Subcutaneous abdominal adipose tissue (tissue), 5 donors: ENCODE measurements at regions not wholly inside any gene's neighbourhood (a gene's known extent, or its start where the extent isn't known, plus 50 kb on each side); places are given as distances from the start of the nearest gene placed in this dataset.

Experiments
- H3K27ac ChIP-seq: one replicate; pipeline ENCODE4 v1.7.0; 2013; ENCODE audit warnings: low read depth, mild to moderate bottlenecking, inconsistent platforms, low read length, moderate library complexity
- H3K27me3 ChIP-seq, 5 donors: one replicate each; pipeline ENCODE4 v1.7.0; 2013; ENCODE audit warnings: low read length in 5 of 5, inconsistent platforms in 1 of 5; ENCODE audit not compliant: control insufficient read depth in 5 of 5, insufficient read depth in 4 of 5
- H3K36me3 ChIP-seq, 5 donors: one replicate each; pipeline ENCODE4 v1.7.0; 2013; ENCODE audit warnings: low read length in 5 of 5; ENCODE audit not compliant: control insufficient read depth in 5 of 5, insufficient read depth in 5 of 5
- H3K4me1 ChIP-seq, 5 donors: one replicate each; pipeline ENCODE4 v1.7.0; 2013; ENCODE audit warnings: low read length in 5 of 5, mild to moderate bottlenecking in 3 of 5, moderate library complexity in 1 of 5; ENCODE audit not compliant: control insufficient read depth in 5 of 5, insufficient read depth in 5 of 5
- H3K4me3 ChIP-seq, 5 donors: one replicate each; pipeline ENCODE4 v1.7.0; 2013; ENCODE audit warnings: low read length in 5 of 5, low read depth in 1 of 5
- H3K9ac ChIP-seq, 5 donors: one replicate each; pipeline ENCODE4 v1.7.0; 2013; ENCODE audit warnings: low read length in 5 of 5, mild to moderate bottlenecking in 4 of 5, moderate library complexity in 3 of 5
- H3K9me3 ChIP-seq, 5 donors: one replicate each; pipeline ENCODE4 v1.7.0; 2013; ENCODE audit warnings: low read length in 5 of 5; ENCODE audit not compliant: control insufficient read depth in 5 of 5
- donor health status: healthy.
- donor health status: healthy.
- donor health status: healthy.
- donor health status: healthy.
- donor health status: healthy.

DNA sequence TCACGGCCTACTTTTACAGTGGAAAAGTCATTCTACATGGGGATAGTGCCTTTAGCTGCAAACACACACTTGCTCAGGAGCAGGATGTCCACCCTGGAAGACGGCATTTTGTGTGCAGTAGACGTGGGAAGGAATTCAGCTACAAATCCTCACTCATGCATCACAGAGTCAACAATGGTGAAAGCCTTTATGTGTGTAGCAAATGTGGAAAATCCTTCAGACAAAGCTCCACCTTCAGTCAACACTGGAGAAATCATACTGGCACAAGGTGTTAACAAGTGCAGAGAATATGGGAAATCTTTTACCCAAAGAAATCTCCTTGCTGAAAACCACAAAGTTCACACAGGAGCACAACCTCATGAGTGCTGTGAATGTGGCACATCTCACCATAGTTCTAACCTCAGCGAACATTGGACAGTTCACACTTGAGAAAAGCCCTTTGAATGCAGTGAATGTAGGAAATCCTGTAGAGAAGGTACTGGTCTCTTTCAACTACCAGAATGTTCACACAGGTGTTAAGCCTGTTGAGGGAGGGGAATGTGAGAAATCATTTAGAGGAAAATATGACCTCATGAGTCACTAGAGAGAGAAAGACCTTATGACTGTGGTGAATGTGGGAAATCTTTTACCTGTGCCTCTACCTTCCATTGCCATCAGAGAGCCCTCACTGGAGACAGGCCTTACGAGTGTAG, 101.8 kb downstream of the PTGS2 start:
- Histone ChIP-seq H3K4me1 (peaks cover 0 to 9% (median 3%) of the 10 kb centered on the region in 5 donors), H3K36me3 (no peaks in the 10 kb centered on the region), H3K27ac (no peak overlapping the region), H3K4me3 (no peak overlapping the region), H3K9ac (no peak overlapping the region), H3K9me3 (peaks cover 0 to 3% (median 0%) of the 10 kb centered on the region in 5 donors), H3K27me3 (no peaks in the 10 kb centered on the region)

DNA sequence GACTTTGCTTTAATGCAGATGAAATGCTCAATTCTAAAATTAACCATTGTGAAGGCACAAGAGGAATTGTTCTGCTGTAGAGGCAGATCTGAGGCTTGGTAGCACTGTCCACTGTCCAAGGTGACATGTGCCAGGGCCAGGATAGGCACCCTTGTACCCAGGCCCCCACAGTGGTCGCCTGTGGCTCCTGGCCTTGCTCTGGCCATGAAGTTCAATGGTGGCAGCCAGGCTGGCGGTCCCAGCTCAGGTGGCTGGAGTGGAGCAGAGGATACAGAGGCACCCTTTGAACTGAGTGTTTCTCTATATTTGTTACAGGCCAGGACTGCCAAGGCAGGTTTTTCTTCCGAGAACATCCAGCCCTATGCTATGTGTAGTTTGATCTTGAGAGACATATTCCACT, 102.6 kb downstream of the PTGS2 start:
- H3K9me3 ChIP-seq, result no peaks in the 10 kb centered on the region
- H3K36me3 ChIP-seq, result no peaks in the 10 kb centered on the region
- H3K9ac ChIP-seq, result no peak overlapping the region
- H3K4me3 ChIP-seq, result no peak overlapping the region
- no peaks in the 10 kb centered on the region for H3K27me3 ChIP-seq
- peaks cover 0 to 9% (median 3%) of the 10 kb centered on the region in 5 donors for H3K4me1 ChIP-seq
- no peak overlapping the region for H3K27ac ChIP-seq

DNA sequence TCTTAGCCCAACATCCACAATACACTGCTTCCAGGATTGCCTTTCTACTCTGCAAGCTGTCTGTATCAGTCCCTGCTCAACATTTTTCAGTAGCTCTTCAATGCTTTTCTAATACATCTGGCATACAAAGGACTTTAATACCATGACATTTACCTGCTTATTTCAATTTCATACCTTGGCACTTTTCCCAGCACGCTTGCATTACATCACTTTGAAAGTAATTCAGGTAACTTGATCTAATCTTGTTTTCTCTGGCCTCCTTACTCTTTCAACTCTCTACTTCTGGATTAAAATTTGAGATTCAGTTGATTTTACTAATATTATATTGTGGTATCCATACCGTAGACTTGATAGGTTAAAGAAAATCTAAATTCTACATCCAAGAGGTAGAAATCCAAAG, 103.0 kb downstream of the PTGS2 start:
- peaks cover 0 to 9% (median 3%) of the 10 kb centered on the region in 5 donors for H3K4me1 ChIP-seq
- no peaks in the 10 kb centered on the region for H3K27me3 ChIP-seq
- no peaks in the 10 kb centered on the region for H3K36me3 ChIP-seq
- no peak overlapping the region for H3K9ac ChIP-seq
- H3K27ac ChIP-seq, result no peak overlapping the region
- no peaks in the 10 kb centered on the region for H3K9me3 ChIP-seq
- H3K4me3 ChIP-seq, result no peak overlapping the region

DNA sequence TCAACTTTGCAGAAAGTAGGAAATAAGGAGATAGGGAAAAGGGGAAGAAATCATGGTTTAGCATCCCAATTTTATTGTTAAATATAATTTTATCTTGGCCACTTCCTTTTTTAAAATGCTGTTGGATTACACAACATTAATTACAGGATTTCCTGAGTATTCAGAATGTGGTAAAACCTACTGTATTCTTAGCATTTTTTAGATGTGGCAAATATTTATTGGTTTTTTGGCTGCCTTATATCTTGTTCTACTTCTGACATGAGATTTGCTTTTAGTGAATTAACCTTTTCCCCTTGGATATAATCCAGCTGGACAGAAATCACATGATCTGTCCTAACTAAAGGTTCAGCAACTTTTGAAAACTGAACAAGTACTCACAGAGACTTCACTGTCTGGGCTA, 104.9 kb downstream of the PTGS2 start:
- Histone ChIP-seq H3K9ac (no peak overlapping the region), H3K27me3 (no peaks in the 10 kb centered on the region), H3K4me3 (no peak overlapping the region), H3K36me3 (no peaks in the 10 kb centered on the region), H3K9me3 (no peaks in the 10 kb centered on the region), H3K4me1 (peaks cover 0 to 9% (median 3%) of the 10 kb centered on the region in 5 donors), H3K27ac (no peak overlapping the region)

DNA sequence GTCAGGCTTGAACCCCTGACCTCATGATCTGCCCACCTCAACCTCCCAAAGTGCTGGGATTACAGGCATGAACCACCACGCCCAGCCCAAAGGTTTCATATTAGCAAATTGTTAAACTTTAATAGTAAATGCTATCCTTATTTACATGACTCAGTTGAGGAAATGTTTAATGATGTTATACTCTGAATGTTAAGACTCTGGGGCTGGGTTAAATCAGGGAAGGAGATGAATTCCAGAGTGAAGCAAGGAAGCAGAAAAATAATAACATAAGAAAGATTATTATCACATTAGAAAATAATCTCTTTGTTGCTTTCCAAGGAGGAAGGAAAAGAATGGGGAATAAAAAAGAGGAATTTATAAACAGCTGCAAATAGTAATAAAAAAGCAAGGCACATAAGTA, 105.3 kb downstream of the PTGS2 start:
- Histone ChIP-seq H3K27me3 (no peaks in the 10 kb centered on the region), H3K4me1 (peaks cover 0 to 9% (median 3%) of the 10 kb centered on the region in 5 donors), H3K27ac (no peak overlapping the region), H3K9ac (no peak overlapping the region), H3K9me3 (no peaks in the 10 kb centered on the region), H3K4me3 (no peak overlapping the region), H3K36me3 (no peaks in the 10 kb centered on the region)

DNA sequence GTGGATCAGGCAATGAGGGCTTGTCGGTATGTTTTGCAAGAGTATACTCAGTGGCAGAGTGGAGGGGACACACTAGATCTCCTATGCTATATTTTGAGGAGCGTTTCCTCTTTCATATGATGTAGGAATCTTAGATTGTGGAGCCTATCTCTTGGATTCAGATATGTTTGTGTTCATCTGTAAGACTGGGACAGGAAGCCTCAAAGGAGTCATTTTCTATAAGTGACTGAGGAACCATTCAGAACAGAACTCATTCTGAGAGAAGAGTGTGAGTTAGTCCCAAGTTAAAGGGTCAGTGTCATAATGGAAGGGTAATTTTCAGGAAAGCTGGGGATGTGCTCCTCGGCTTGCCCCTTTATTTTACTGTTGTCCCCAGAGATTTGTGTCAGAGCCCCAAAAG, 107.7 kb downstream of the PTGS2 start:
- no peaks in the 10 kb centered on the region for H3K27me3 ChIP-seq
- no peak overlapping the region for H3K4me3 ChIP-seq
- no peak overlapping the region for H3K9ac ChIP-seq
- no peaks in the 10 kb centered on the region for H3K36me3 ChIP-seq
- H3K27ac ChIP-seq, result no peak overlapping the region
- H3K4me1 ChIP-seq, result peaks cover 0 to 9% (median 3%) of the 10 kb centered on the region in 5 donors
- H3K9me3 ChIP-seq, result no peaks in the 10 kb centered on the region

DNA sequence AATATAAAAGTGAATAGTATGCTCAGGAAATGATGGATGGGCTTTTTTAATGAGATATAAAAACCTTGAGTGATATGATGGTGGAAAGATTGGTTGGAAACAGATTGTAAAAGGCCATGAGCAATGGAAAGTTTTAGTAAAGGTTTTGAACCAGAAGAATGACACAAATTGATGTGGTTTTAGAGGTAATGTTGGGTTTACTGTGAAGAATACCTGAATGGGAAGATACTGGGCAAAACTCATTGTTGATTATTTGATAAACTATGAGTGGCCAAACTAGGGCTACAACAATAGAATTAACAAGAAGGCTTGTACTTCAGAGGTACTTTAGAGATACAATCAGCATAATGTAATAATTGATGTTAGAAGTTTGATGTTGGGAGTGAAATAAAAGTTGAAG, 108.5 kb downstream of the PTGS2 start:
- Histone ChIP-seq H3K27me3 (no peaks in the 10 kb centered on the region), H3K4me3 (no peak overlapping the region), H3K4me1 (peaks cover 0 to 9% (median 3%) of the 10 kb centered on the region in 5 donors), H3K9me3 (no peaks in the 10 kb centered on the region), H3K9ac (no peak overlapping the region), H3K36me3 (no peaks in the 10 kb centered on the region), H3K27ac (no peak overlapping the region)

DNA sequence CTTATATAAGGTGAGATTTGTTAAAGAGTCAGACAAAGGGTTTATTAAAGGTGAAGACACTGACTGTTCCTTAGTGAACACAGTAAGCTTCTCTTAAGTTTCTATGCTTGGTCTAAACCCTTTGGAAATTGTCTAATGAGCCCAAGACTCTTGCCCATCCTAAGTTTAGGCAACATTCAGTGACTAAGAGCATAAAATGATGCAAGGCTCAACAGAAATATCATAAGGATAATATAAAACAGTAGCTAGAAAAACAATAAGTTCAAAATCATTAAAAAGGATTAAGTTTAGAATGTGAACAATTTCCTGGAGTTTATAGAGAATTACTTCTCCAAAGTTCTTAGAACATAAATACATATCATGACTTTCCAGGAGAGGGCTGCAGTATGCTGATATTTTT, 108.9 kb upstream of the PDC start:
- Histone ChIP-seq H3K4me1 (no peaks in the 10 kb centered on the region), H3K9me3 (no peaks in the 10 kb centered on the region), H3K27ac (no peak overlapping the region), H3K9ac (no peak overlapping the region), H3K4me3 (no peak overlapping the region), H3K27me3 (no peaks in the 10 kb centered on the region), H3K36me3 (no peaks in the 10 kb centered on the region)

DNA sequence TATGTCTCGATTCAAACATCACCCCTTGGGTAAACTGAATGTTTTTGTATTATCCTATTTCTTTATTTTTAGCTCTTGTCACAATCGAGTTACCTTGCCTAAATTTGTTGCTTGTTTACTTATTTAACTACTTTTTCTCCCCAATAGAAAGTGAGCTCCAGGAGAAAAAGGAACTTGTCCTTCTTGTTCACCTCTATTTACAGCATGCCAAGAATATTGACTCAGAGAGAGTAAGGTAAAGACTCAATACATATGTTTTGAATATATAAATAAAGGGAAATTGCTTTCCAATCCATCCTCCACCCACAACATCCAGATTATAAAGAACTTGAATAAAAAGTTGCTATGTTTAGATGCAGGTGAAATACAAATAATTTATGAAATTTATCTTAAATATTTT, 107.3 kb upstream of the PDC start:
- Histone ChIP-seq H3K4me1 (no peaks in the 10 kb centered on the region), H3K9ac (no peak overlapping the region), H3K9me3 (no peaks in the 10 kb centered on the region), H3K36me3 (no peaks in the 10 kb centered on the region), H3K27ac (no peak overlapping the region), H3K4me3 (no peak overlapping the region), H3K27me3 (no peaks in the 10 kb centered on the region)

DNA sequence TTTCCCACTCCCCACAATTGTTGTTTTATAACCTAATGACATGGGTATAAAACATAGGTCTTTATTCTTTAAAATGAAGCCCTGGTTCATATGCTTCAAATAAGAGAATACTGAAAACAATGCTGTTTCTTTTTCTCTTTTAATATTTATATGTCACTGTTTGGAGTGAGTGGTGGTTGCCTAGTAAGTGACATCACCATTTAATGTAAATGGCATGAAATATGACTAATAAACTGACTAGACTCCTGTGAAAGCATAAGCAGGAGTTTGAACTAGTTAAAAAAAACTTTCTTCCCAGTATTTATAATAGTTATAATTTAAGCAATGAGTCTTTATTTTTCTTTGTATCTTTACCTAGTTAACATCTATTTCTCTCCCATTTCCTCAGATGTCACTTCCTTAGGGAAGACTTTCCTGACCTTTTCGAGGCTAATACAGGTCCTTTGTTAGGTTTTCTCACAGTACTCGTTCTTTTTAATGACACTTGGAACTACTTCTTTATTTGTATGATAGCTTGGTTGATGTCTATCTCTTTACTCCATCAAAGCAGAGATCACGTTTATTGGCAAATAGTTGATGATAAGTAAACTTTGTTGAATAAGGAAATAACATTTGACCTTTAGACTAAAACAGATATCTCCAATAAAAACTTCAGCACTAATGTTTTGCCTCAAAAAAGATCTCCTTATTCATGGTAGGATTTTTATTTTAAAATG, 105.4 kb upstream of the PDC start:
- Histone ChIP-seq H3K9ac (no peak overlapping the region), H3K36me3 (no peaks in the 10 kb centered on the region), H3K4me3 (no peak overlapping the region), H3K27ac (no peak overlapping the region), H3K4me1 (no peaks in the 10 kb centered on the region), H3K27me3 (no peaks in the 10 kb centered on the region), H3K9me3 (no peaks in the 10 kb centered on the region)
